WTC11 (cell line): ENCODE measurements at regions not wholly inside any gene's neighbourhood (a gene's known extent, or its start where the extent isn't known, plus 50 kb on each side); places are given as distances from the start of the nearest gene placed in this dataset.

Experiments
- CTCF ChIP-seq: fragments of 200-600 bp; IDR thresholded peaks from 2 replicates; pipeline ENCODE4 v1.8.0; 2022; ENCODE audit warnings: antibody characterized with exemption
- ZNF263 ChIP-seq: sonication (generic); formaldehyde crosslinking; IDR thresholded peaks from 2 replicates; pipeline ENCODE4 v1.8.1; 2022; ENCODE audit warnings: low read depth, mild to moderate bottlenecking, moderate library complexity, missing genetic modification reagents
- TF ChIP-seq, protein P1 (sequence below): sonication (generic); formaldehyde crosslinking; IDR thresholded peaks from 2 replicates; pipeline ENCODE4 v1.8.0; 2022; ENCODE audit warnings: mild to moderate bottlenecking, missing genetic modification reagents

GRCh38 chr22:48453171-48453570, 1374.5 kb downstream of the BRD1 start:
- no peak for TF ChIP-seq CTCF
- TF ChIP-seq ZNF263 (CRISPR knock-in tag), result no peak
- TF ChIP-seq, protein P1, sequence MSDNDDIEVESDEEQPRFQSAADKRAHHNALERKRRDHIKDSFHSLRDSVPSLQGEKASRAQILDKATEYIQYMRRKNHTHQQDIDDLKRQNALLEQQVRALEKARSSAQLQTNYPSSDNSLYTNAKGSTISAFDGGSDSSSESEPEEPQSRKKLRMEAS (CRISPR knock-in tag), result no peak
